Prostate gland (tissue), 2 donors: ENCODE measurements at regions not wholly inside any gene's neighbourhood (a gene's known extent, or its start where the extent isn't known, plus 50 kb on each side); places are given as distances from the start of the nearest gene placed in this dataset.

Experiments used
- CTCF ChIP-seq, 4 experiments: fragments of 200-600 bp in 2 of 4; fragments of 450-650 bp in 2 of 4; sonication (generic) in 2 of 4; IDR thresholded peaks; 1 replicate in 3 of 4; 2 replicates in 1 of 4; pipeline ENCODE4 v1.5.1; 2016 to 2019; ENCODE audit warnings: antibody characterized with exemption in 4 of 4, mild to moderate bottlenecking in 2 of 4, moderate library complexity in 2 of 4
- POLR2A ChIP-seq: fragments of 450-650 bp; IDR thresholded peaks from one replicate; pipeline ENCODE4 v1.6.1; 2016; ENCODE audit warnings: antibody characterized with exemption, mild to moderate bottlenecking
- POLR2AphosphoS5 ChIP-seq: sonication (generic); formaldehyde crosslinking; IDR thresholded peaks from one replicate; pipeline ENCODE4 v1.6.1; 2017; ENCODE audit warnings: antibody characterized with exemption

- TF ChIP-seq CTCF (IDR thresholded peaks at IDR 0.05) (no peak), POLR2A (no peak), POLR2AphosphoS5 (no peak)
Observed at GRCh38 chr15:100714749-100715342, 112.5 kb downstream of the ASB7 start.
